ENCODE measurements at regions not wholly inside any gene's neighbourhood (a gene's known extent, or its start where the extent isn't known, plus 50 kb on each side); places are given as distances from the start of the nearest gene placed in this dataset.

GRCh38 chr3:59514865-59515482, 465.1 kb upstream of the CFAP20DC start:
- TF ChIP-seq REST (IDR thresholded peaks at IDR 0.05; ENCODE audit: insufficient replicate concordance, low read depth) = no peak
- TF ChIP-seq CTCF (IDR thresholded peaks at IDR 0.05; ENCODE audit: insufficient read depth, low read length) = no peak
- no peak for TF ChIP-seq GABPA (IDR thresholded peaks at IDR 0.05; ENCODE audit: low read depth)
- TF ChIP-seq SPI1 (IDR thresholded peaks at IDR 0.05; ENCODE audit: borderline replicate concordance, low read depth) = no peak
- TF ChIP-seq POLR2AphosphoS5 (IDR thresholded peaks at IDR 0.05; ENCODE audit: low read depth) = no peak
- Histone ChIP-seq H3K4me3 (replicated peaks; ENCODE audit: insufficient read depth, low read length) (no peak overlapping the region), H3K27me3 (ENCODE audit: insufficient read depth, poor library complexity, severe bottlenecking) (peaks cover 2% of the 10 kb centered on the region), H3K27ac (replicated peaks) (no peak overlapping the region)
- no peak for DNase-seq (ENCODE audit: low read depth in 1 of 2, low spot score in 1 of 2)

- no peak overlapping the region for H3K27ac ChIP-seq (replicated peaks)
These were observed 463.7 kb upstream of the CFAP20DC start for GRCh38 chr3:59513570-59513969.

More at GRCh38 chr3:59513570-59513969, 463.7 kb upstream of the CFAP20DC start:
- Histone ChIP-seq H3K27me3 (ENCODE audit: insufficient read depth, poor library complexity, severe bottlenecking) (peaks cover 2% of the 10 kb centered on the region), H3K4me3 (replicated peaks; ENCODE audit: insufficient read depth, low read length) (no peak overlapping the region)
- no peak for DNase-seq (ENCODE audit: low read depth in 1 of 2, low spot score in 1 of 2)
- TF ChIP-seq SPI1 (IDR thresholded peaks at IDR 0.05; ENCODE audit: borderline replicate concordance, low read depth) (no peak), POLR2AphosphoS5 (IDR thresholded peaks at IDR 0.05; ENCODE audit: low read depth) (no peak), REST (IDR thresholded peaks at IDR 0.05; ENCODE audit: insufficient replicate concordance, low read depth) (no peak), GABPA (IDR thresholded peaks at IDR 0.05; ENCODE audit: low read depth) (no peak), CTCF (IDR thresholded peaks at IDR 0.05; ENCODE audit: insufficient read depth, low read length) (no peak)

Measured in HL-60 (cell line).